ENCODE measurements at regions not wholly inside any gene's neighbourhood (a gene's known extent, or its start where the extent isn't known, plus 50 kb on each side); places are given as distances from the start of the nearest gene placed in this dataset.
A peak's percentile ranks its signal among the peaks of the same experiment; 100 is the strongest.
"Not testable (repeated sequence)": the region's sequence is repeated elsewhere in the genome, so short reads cannot be mapped to it uniquely, and the experiment has no call there.

DNA sequence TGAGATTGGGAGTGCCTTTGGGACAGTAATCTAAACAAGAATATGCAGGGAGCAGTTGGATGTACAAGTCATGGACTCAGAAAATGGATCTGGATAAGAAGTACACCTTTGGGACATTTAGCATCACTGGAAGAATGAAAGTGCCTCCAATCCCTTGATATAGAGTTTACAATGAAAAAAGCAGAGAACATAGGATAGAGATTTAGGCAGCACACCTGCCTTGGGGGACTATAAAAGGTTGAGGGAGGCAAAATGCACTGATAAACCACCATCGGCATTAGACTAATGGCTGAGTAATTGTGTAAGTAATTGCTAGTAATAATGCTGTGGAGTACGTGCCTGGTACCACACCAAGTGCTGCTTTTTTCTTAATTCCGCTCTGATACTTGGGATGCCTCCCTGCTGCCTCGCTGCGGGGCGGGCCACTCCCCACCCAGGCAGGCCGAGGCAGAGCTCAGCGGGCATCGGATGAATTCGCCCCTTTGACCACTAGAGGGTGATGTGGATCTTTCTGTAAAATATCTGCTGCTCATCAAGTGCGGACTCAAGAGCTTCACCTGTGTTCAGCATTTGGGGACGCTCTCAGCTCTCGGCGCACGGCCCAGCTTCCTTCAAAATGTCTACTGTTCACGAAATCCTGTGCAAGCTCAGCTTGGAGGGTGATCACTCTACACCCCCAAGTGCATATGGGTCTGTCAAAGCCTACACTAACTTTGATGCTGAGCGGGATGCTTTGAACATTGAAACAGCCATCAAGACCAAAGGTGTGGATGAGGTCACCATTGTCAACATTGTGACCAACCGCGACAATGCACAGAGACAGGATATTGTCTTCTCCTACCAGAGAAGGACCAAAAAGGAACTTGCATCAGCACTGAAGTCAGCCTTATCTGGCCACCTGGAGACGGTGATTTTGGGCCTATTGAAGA is 99.9 kb downstream of the ANKRD18B start:
- peak; percentile 81 for DNase-seq (ENCODE audit: low read depth)

- DNase-seq (ENCODE audit: low read depth), result not testable (repeated sequence)
Observed at GRCh38 chr9:33628318-33628717, 104.3 kb downstream of the ANKRD18B start.

GRCh38 chr9:33628865-33629410 is 104.9 kb downstream of the ANKRD18B start:
- DNase-seq (ENCODE audit: low read depth), result no peak

- peak; percentile 61 for DNase-seq (ENCODE audit: low read depth)
Observed at GRCh38 chr9:33633636-33634035, 109.6 kb downstream of the ANKRD18B start.

DNA sequence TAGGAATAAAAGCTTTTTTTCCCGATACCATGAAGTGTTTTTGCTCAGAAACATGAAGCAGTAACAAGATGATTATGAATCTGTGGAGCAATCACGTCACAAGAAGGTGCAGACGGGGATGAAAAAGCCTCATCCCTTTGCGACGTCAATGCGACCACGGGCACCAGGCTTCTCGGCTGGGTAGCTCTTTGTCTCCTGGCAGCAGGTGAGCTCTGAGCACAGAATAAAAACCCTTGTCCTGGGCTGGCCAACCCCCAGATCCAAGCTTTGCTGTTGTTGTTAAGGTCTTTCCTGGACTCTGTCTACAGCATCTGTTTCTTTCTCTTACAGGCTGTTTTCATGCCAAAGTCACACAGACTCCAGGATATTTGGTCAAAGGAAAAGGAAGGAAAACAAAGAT is 113.8 kb downstream of the ANKRD18B start:
- no peak for DNase-seq (ENCODE audit: low read depth)

- no peak for DNase-seq (ENCODE audit: low read depth)
Observed at GRCh38 chr9:33638391-33638915, 114.4 kb downstream of the ANKRD18B start.

- DNase-seq (ENCODE audit: low read depth), result no peak
Observed at GRCh38 chr9:33645706-33646105, 121.7 kb downstream of the ANKRD18B start.

DNA sequence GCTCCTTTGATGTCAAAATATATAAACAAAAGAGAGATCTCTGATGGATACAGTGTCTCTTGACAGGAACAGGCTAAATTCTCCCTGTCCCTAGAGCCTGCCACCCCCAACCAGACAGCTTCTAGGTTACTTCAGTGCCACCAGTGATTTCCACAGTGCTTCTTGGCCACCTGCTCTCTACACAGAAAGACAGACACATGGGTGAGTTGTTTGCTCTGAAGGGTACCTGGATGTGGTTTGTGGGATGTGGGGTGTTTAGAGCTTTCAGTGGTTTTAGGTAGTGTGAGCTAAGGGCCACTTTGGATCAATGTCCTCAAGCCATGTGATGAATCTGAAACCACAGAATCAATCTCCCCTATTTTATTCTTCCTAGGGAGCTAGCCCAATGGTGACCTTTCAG is 125.4 kb downstream of the ANKRD18B start:
- DNase-seq (ENCODE audit: low read depth), result no peak

DNA sequence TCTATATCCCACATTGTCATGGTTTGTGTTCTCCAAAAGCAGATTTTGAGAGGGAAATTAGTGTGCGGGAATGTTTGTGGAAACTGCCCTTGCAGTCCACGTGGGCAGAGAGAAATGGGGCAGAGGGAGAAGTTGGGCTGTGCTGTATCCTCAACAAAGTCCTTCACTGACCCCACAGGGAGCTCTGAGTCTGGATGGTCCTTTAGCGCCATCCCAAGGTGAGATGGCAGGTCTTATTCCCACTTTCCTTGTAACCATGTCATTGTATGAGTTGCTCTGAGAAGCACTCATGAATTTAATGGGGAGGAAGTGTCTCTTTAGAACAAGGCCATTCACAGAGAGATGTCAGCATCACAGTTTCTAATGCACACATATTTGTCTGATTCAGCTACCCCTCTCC is 127.1 kb downstream of the ANKRD18B start:
- no peak for DNase-seq (ENCODE audit: low read depth)

DNA sequence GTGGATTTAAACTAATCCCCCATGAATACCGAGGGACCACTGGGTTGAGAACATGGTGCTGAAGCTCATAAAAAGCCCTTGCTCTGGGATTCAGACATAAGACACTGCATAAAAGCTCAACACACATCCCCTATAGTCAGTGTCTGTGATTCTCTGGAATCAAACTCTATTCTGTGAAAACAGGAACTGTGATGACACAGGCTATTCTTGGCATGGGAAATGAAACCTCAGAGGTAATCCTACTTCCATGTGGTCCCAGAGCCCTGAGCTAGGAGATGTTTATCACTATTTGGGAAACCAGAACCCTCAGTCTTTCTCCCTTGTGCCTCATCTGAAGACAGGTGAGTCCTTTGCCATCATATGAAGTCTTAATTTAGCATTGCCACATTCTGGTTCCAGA is 135.4 kb upstream of the PRSS3 start:
- DNase-seq (ENCODE audit: low read depth), result no peak

- no peak for DNase-seq (ENCODE audit: low read depth)
Observed at GRCh38 chr9:33660772-33661171, 134.6 kb upstream of the PRSS3 start.

DNA sequence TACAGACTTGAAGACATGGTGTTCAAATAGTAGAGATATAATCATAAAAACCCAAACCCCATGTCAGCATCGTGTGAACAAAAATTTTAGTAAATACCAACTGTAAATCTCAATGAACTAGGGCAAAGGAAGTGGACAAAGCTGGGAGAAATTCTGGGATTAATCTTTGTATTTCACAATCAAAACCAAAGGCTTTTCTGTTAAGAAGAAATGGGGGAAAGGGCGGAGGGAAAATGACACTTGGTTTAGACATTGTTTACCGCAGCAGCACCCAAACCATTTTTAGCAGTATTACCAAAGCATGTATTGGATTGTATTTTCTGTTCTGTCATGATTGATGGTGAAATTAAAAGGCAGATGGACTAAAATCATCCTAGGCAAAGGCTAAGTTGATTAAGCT is 134.2 kb upstream of the PRSS3 start:
- peak; percentile 3 for DNase-seq (ENCODE audit: low read depth)

DNA sequence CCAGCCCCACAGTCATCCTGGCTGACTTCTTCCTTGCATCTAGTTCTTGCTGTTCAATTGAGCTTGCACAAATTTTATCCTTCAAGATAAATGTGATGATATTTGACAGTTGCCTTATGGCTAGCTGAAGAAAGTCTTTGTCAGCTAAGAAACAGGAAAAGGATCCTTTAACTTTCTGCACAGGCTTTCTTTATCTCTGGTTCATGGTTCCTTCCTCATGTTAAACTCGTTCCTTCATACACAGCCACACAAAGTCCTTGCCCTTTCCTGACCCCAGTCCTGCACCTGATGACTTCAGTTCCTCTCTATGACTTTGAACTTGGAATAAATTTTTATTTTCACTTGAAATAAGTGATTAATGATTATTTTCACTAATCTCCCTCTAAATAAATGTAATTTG is 132.5 kb upstream of the PRSS3 start:
- no peak for DNase-seq (ENCODE audit: low read depth)

DNA sequence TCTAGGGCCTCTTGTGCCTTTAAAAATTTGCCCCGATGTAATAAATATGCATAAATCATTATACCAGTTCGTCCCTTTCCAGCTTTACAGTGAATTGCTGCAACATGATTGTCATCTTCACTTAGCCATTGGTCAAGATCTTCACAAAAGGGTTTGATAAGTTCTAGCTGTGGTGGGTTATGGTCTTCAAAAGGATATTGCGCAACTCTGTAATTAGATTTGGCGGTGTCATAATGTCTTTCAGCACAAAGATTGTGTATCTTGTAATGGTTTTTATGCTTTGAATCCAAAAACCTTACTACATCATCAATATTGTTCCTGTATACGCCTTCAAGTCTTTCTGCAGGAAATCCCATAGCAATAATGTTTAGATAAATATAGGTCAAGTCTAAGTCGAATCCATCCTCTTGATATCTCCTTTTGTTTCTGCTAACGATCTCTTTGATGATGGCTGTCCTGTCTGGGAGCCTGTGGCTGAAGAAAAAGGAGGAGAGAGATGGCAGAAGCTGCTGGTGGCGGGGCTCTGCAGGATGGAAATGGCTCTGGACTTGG is 119.1 kb upstream of the PRSS3 start:
- not testable (repeated sequence) for DNase-seq (ENCODE audit: low read depth)

- peak; percentile 35 for DNase-seq (ENCODE audit: low read depth)
Observed at GRCh38 chr9:33676746-33677505, 118.4 kb upstream of the PRSS3 start.

DNA sequence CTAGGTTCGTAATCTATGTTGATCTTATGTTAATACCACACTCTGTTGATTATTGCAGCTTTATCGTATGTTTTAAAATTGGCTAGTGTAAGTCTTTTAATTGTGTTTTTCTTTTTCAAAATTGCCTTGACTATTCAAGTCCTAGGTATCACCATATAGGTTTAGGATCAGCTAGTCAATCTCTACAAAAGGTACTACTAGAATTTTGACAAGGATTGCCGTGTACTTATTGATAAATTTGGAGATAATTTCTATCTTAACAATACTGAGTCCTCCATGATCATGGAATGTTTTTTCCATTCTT is 117.9 kb upstream of the PRSS3 start:
- no peak for DNase-seq (ENCODE audit: low read depth)

GRCh38 chr9:33677961-33678360 is 117.4 kb upstream of the PRSS3 start:
- no peak for DNase-seq (ENCODE audit: low read depth)

DNA sequence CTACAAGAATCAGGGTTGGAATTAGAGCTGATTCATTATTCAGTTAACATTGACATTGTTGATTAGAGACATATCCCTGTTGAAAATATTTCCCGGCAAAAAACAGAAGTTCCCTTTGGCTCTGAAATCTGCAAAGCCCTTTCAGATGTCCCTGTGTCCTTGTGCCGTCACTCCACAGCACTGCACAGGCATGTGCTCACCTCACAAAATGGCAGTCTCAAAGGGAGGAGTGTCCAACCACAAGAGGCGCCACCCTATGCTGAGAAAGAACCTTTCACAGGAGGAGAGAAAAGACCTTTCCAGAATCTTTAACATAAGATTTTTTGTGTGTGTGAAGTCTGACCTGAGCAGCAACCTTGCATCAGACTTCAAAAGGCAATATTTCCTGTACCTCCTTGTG is 112.8 kb upstream of the PRSS3 start:
- DNase-seq (ENCODE audit: low read depth), result no peak

GRCh38 chr9:33684831-33685230 is 110.5 kb upstream of the PRSS3 start:
- no peak for DNase-seq (ENCODE audit: low read depth)

GRCh38 chr9:33686942-33687341 is 108.4 kb upstream of the PRSS3 start:
- peak; percentile 47 for DNase-seq (ENCODE audit: low read depth)

DNA sequence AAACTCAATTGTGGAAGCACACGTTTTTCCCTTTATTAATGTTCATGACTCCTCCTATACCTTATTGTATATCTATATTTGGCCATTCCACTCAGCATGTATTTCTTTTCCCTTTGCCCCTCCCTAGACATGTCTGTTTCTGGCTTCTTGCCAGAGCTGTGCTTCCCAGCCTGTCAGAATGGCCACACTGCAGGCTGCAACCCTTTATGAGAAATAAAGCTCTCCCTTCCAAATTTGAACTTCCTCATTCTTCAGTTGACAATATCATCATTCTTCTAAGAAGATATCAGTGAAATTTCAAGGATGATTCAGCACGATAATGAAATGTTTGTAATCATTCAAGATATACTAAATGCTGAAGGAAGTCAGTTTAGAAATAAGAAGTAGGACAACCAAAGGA is 107.6 kb upstream of the PRSS3 start:
- DNase-seq (ENCODE audit: low read depth), result no peak

Measured in myocyte (in vitro differentiated cells).